ENCODE measurements at regions not wholly inside any gene's neighbourhood (a gene's known extent, or its start where the extent isn't known, plus 50 kb on each side); places are given as distances from the start of the nearest gene placed in this dataset.

DNA sequence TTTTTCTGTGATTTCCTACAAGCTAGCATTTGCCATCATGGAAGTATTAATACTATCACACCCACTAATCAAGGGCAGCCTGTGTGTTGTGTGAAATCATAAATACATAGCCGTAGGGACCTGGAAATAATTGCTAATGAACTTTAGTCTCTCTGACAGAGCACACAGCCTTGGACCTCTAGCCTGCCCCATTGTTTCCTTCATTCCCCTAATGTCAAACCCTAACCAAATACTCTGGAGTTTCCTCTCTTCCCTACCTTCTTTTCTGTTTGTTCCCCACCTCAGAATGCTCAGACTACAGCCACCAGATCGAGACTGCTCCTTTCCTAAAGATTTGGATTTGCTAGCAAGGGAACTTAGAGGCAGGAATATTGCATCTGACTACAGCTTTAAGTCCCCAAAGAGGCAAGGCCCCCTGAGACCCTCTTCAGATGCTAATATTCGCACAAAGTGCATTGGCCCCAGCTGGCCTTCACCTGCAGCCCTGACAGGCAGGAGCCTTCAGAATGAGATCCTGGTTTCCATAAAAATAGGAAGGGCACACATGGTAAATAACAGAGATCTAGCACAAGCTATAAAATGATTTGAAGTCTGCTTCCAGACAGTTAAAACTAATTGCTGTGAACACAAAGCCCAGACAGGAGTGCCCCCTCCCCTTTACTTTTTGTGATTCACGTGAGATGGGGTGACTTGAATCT, 279.2 kb upstream of the DCC start:
- Histone ChIP-seq H3K36me3 (ENCODE audit: insufficient read depth, low read length) (no peaks in the 10 kb centered on the region), H3K4me2 (ENCODE audit: low read length) (no peak overlapping the region), H3K4me3 (ENCODE audit: low read length) (no peak overlapping the region), H3K9me3 (replicated peaks; ENCODE audit: low read length) (peaks cover 6% of the 10 kb centered on the region), H3K9ac (ENCODE audit: low read depth, low read length) (no peak overlapping the region), H3K4me1 (ENCODE audit: control insufficient read depth, insufficient read depth, low read length) (no peaks in the 10 kb centered on the region), H3K27me3 (ENCODE audit: control insufficient read depth, insufficient read depth, low read length) (no peaks in the 10 kb centered on the region)

DNA sequence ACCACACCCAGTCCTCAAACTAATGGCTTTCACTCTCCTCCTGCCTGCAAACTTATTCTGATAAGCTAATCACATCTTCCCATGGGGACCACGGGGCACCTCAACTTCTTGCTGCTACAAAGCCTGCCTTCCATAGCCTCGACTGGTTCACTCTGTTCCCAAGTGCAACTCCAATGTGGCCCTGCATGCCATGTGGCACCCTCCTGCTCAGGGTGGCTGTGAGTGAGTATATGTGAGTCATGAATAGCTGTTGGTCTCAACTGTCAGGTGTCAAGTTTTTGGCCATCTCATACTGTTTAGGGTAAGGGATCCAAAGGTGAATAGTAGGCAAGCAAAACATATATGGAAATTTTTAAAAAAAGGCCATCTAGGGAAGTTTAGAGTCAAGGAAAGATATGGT, 276.1 kb upstream of the DCC start:
- no peaks in the 10 kb centered on the region for H3K36me3 ChIP-seq (ENCODE audit: insufficient read depth, low read length)
- H3K4me2 ChIP-seq (ENCODE audit: low read length): no peak overlapping the region
- H3K9ac ChIP-seq (ENCODE audit: low read depth, low read length): no peak overlapping the region
- H3K9me3 ChIP-seq (replicated peaks; ENCODE audit: low read length): peaks cover 6% of the 10 kb centered on the region
- H3K4me3 ChIP-seq (ENCODE audit: low read length): no peak overlapping the region
- no peaks in the 10 kb centered on the region for H3K4me1 ChIP-seq (ENCODE audit: control insufficient read depth, insufficient read depth, low read length)
- H3K27me3 ChIP-seq (ENCODE audit: control insufficient read depth, insufficient read depth, low read length): no peaks in the 10 kb centered on the region

DNA sequence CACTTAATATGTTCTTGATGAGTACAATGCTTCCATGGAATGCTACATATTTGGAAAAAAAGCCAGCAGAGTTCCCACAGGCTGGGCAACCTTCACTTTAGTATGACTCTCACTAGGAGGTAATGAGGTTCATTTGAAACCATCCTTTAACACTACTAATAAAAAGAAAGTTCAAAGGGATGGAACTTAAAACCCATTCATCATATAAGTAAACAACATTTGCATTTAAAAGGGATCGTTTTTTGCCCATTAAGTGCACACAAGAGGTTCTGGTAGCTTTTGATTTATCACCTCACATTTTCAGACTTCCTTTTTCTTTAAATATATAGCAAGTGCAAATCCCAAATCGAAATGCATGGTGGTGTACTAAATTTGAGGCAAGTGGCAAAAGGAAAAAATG, 270.8 kb upstream of the DCC start:
- Histone ChIP-seq H3K4me2 (ENCODE audit: low read length) (no peak overlapping the region), H3K27me3 (ENCODE audit: control insufficient read depth, insufficient read depth, low read length) (no peaks in the 10 kb centered on the region), H3K4me3 (ENCODE audit: low read length) (no peak overlapping the region), H3K9ac (ENCODE audit: low read depth, low read length) (no peak overlapping the region), H3K9me3 (replicated peaks; ENCODE audit: low read length) (no peaks in the 10 kb centered on the region), H3K36me3 (ENCODE audit: insufficient read depth, low read length) (no peaks in the 10 kb centered on the region), H3K4me1 (ENCODE audit: control insufficient read depth, insufficient read depth, low read length) (no peaks in the 10 kb centered on the region)

DNA sequence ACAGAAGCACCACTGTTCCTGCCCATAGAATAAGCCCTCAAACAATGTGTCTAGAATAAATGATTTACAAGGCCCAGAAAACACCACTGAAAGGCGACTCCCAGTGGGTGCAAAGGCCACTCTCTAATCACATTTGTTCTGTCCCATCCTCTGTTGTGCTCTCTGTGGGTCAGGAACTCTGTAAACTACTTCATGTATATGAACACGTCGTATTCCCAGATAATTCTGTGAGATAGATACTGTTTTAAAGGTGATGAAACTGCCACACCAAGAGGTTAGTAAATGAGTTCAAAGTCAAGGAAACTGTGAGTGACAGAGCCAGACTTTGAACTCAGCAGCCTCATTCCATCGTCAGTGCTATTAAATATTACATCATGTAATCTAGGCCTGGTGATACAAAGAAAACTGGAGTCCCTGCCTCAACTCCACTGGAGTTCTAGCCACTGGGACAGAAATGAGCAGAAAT, 269.7 kb upstream of the DCC start:
- Histone ChIP-seq H3K4me1 (ENCODE audit: control insufficient read depth, insufficient read depth, low read length) (no peaks in the 10 kb centered on the region), H3K4me2 (ENCODE audit: low read length) (no peak overlapping the region), H3K36me3 (ENCODE audit: insufficient read depth, low read length) (no peaks in the 10 kb centered on the region), H3K9ac (ENCODE audit: low read depth, low read length) (no peak overlapping the region), H3K27me3 (ENCODE audit: control insufficient read depth, insufficient read depth, low read length) (no peaks in the 10 kb centered on the region), H3K9me3 (replicated peaks; ENCODE audit: low read length) (no peaks in the 10 kb centered on the region), H3K4me3 (ENCODE audit: low read length) (no peak overlapping the region)

- H3K9me3 ChIP-seq (replicated peaks; ENCODE audit: low read length): peaks cover 4% of the 10 kb centered on the region
- H3K4me3 ChIP-seq (ENCODE audit: low read length): no peak overlapping the region
- no peak overlapping the region for H3K4me2 ChIP-seq (ENCODE audit: low read length)
- no peaks in the 10 kb centered on the region for H3K36me3 ChIP-seq (ENCODE audit: insufficient read depth, low read length)
- H3K27me3 ChIP-seq (ENCODE audit: control insufficient read depth, insufficient read depth, low read length): no peaks in the 10 kb centered on the region
- no peaks in the 10 kb centered on the region for H3K4me1 ChIP-seq (ENCODE audit: control insufficient read depth, insufficient read depth, low read length)
- no peak overlapping the region for H3K9ac ChIP-seq (ENCODE audit: low read depth, low read length)
Observed at GRCh38 chr18:52077251-52077983, 262.6 kb upstream of the DCC start.

GRCh38 chr18:52082246-52082645, 257.8 kb upstream of the DCC start:
- H3K4me1 ChIP-seq (ENCODE audit: control insufficient read depth, insufficient read depth, low read length): no peaks in the 10 kb centered on the region
- no peak overlapping the region for H3K4me3 ChIP-seq (ENCODE audit: low read length)
- H3K27me3 ChIP-seq (ENCODE audit: control insufficient read depth, insufficient read depth, low read length): no peaks in the 10 kb centered on the region
- peaks cover 4% of the 10 kb centered on the region for H3K9me3 ChIP-seq (replicated peaks; ENCODE audit: low read length)
- H3K9ac ChIP-seq (ENCODE audit: low read depth, low read length): no peak overlapping the region
- H3K36me3 ChIP-seq (ENCODE audit: insufficient read depth, low read length): no peaks in the 10 kb centered on the region
- H3K4me2 ChIP-seq (ENCODE audit: low read length): no peak overlapping the region

DNA sequence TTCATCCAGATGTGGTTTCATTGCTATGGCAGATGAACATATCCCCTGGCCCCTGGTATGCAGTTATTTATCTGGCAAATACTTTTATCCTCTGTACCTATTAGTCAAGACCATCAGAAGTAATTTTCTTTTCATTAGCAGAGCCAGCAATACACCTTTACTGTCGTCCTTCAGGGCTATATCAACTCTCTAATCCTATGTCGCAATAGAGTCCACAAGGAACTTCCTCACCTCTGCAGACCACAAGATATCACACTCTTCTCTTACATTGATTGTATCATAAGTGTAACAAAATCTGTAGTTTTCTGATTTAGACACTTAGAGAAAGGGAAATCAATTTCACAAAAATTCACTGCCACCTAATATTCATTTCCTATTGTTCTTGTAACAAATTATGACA, 252.9 kb upstream of the DCC start:
- no peak overlapping the region for H3K4me3 ChIP-seq (ENCODE audit: low read length)
- no peak overlapping the region for H3K4me2 ChIP-seq (ENCODE audit: low read length)
- H3K4me1 ChIP-seq (ENCODE audit: control insufficient read depth, insufficient read depth, low read length): no peaks in the 10 kb centered on the region

DNA sequence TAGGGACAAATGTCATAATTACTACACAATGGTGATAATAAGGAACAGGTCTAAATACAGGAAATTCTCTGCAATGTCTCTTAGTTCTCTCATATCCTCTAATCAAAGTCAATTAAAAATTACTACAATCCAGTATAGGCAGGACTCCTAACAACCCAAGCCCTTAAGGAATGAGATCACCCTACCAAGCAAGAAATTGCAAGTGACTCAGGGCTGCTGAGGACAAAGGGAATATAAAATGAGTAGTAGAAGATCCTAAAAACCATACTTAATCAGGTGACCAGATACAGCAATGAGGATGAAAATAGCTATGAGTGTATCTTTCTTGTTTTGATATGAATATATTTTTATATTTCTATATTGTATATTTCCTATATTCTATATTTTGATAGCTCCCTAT, 250.0 kb upstream of the DCC start:
- no peaks in the 10 kb centered on the region for H3K4me1 ChIP-seq (ENCODE audit: control insufficient read depth, insufficient read depth, low read length)
- no peak overlapping the region for H3K4me3 ChIP-seq (ENCODE audit: low read length)
- H3K36me3 ChIP-seq (ENCODE audit: insufficient read depth, low read length): no peaks in the 10 kb centered on the region
- no peak overlapping the region for H3K9ac ChIP-seq (ENCODE audit: low read depth, low read length)
- H3K27me3 ChIP-seq (ENCODE audit: control insufficient read depth, insufficient read depth, low read length): no peaks in the 10 kb centered on the region
- peaks cover 4% of the 10 kb centered on the region for H3K9me3 ChIP-seq (replicated peaks; ENCODE audit: low read length)
- H3K4me2 ChIP-seq (ENCODE audit: low read length): no peak overlapping the region

More for the DNA sequence above, 252.9 kb upstream of the DCC start:
- Histone ChIP-seq H3K9ac (ENCODE audit: low read depth, low read length) (no peak overlapping the region), H3K36me3 (ENCODE audit: insufficient read depth, low read length) (no peaks in the 10 kb centered on the region), H3K27me3 (ENCODE audit: control insufficient read depth, insufficient read depth, low read length) (no peaks in the 10 kb centered on the region), H3K9me3 (replicated peaks; ENCODE audit: low read length) (peaks cover 4% of the 10 kb centered on the region)

GRCh38 chr18:52093171-52093570, 246.8 kb upstream of the DCC start:
- H3K9ac ChIP-seq (ENCODE audit: low read depth, low read length): no peak overlapping the region
- H3K4me1 ChIP-seq (ENCODE audit: control insufficient read depth, insufficient read depth, low read length): no peaks in the 10 kb centered on the region
- H3K4me3 ChIP-seq (ENCODE audit: low read length): no peak overlapping the region
- H3K4me2 ChIP-seq (ENCODE audit: low read length): no peak overlapping the region
- no peaks in the 10 kb centered on the region for H3K36me3 ChIP-seq (ENCODE audit: insufficient read depth, low read length)
- no peaks in the 10 kb centered on the region for H3K27me3 ChIP-seq (ENCODE audit: control insufficient read depth, insufficient read depth, low read length)
- peaks cover 4% of the 10 kb centered on the region for H3K9me3 ChIP-seq (replicated peaks; ENCODE audit: low read length)

DNA sequence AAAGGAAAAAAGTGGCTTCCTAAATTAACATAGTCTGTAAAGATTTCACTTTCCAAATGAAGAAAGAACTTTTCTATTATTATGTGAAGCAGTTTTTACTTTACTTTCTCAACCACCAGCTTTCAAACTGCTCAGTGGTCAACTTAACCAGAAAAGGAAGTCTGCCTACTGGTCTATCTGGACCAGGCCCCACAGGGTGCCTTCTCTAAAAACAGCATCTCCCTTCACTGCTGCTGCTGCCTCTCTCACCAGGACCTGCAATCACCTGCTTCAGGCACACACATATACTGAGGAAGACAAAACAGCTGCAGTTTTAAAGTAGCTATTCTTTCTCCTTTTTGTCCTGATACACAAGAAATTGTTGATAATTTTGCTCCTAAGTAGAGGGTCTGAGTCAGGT, 221.3 kb upstream of the DCC start:
- H3K4me3 ChIP-seq (ENCODE audit: low read length): no peak overlapping the region
- H3K4me2 ChIP-seq (ENCODE audit: low read length): no peak overlapping the region
- no peak overlapping the region for H3K9ac ChIP-seq (ENCODE audit: low read depth, low read length)
- peaks cover 7% of the 10 kb centered on the region for H3K9me3 ChIP-seq (replicated peaks; ENCODE audit: low read length)
- no peaks in the 10 kb centered on the region for H3K4me1 ChIP-seq (ENCODE audit: control insufficient read depth, insufficient read depth, low read length)
- no peaks in the 10 kb centered on the region for H3K36me3 ChIP-seq (ENCODE audit: insufficient read depth, low read length)
- no peaks in the 10 kb centered on the region for H3K27me3 ChIP-seq (ENCODE audit: control insufficient read depth, insufficient read depth, low read length)

- no peaks in the 10 kb centered on the region for H3K27me3 ChIP-seq (ENCODE audit: control insufficient read depth, insufficient read depth, low read length)
- H3K4me3 ChIP-seq (ENCODE audit: low read length): no peak overlapping the region
- no peak overlapping the region for H3K9ac ChIP-seq (ENCODE audit: low read depth, low read length)
- no peak overlapping the region for H3K4me2 ChIP-seq (ENCODE audit: low read length)
- H3K9me3 ChIP-seq (replicated peaks; ENCODE audit: low read length): peaks cover 10% of the 10 kb centered on the region
- no peaks in the 10 kb centered on the region for H3K4me1 ChIP-seq (ENCODE audit: control insufficient read depth, insufficient read depth, low read length)
- no peaks in the 10 kb centered on the region for H3K36me3 ChIP-seq (ENCODE audit: insufficient read depth, low read length)
Observed at GRCh38 chr18:52130624-52131301, 209.2 kb upstream of the DCC start.
